ENCODE measurements at regions not wholly inside any gene's neighbourhood (a gene's known extent, or its start where the extent isn't known, plus 50 kb on each side); places are given as distances from the start of the nearest gene placed in this dataset.
"Not testable (repeated sequence)": the region's sequence is repeated elsewhere in the genome, so short reads cannot be mapped to it uniquely, and the experiment has no call there.

DNA sequence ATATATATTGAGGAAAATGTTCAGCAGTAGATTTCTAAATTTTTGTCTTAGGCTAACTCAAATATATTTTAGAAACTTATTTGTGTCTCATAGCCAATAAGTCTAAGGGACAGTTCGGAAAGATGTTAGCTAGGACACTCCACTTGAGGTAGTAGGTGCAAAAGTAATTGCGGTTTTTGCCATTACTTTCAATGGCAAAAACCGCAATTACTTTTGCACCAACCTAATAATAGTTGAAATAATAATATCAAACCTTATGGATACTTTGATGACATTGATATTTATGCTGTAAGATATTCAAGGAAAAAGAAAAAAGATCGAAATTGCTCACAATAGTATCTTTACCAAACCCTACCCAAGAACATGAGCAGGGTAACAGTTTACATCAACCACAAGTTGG is 555.5 kb upstream of the ST8SIA4 start:
- no peak for DNase-seq

DNA sequence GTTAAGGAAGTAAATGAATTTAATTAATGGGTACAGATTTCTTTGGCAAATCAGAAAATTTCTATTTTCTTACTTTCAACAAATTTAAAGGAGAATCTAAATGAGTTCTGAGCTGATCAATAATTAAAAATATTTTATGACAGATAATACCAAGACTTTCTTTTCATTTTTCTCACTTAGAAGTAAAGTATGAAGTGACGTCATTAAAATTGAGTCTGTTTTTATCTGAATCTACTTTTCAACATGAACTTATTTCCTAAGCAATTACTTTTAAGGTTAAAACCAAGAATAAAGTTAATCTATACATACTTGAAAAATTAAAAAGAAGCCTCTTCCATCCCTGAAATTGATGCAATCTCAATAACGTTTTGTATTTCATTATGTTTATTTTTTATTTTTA is 552.8 kb upstream of the ST8SIA4 start:
- no peak for DNase-seq

DNA sequence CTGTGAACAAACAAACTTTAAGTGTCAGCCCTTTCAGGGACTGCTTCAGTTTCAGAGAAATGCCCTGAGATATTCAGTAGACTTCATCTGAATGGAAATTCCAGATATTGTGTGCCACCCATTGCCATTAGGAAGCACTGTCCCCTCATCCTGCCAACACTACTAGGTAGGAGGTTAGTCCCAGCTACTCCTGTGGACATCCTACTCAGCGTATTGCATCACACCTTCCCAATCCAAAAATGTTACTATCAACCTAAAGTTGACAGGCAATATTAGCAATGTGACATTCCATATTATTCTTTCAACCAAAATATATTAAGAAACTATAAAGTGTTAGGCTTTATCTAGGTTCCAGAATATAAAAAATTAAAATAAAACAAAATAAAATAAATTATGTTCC is 552.0 kb upstream of the ST8SIA4 start:
- no peak for DNase-seq

DNA sequence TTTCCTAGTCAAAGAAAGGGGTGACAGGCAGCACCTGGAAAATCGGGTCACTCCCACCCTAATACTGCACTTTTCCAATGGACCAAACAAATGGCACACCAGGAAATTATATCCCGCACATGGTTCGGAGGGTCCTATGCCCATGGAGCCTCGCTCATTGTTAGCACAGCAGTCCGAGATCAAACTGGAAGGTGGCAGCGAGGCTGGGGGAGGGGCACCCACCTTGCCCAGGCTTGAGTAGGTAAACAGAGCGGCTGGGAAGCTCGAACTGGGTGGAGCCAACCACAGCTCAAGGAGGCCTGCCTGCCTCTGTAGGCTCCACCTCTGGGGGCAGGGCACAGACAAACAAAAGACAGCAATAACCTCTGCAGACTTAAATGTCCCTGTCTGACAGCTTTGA is 539.2 kb upstream of the ST8SIA4 start:
- not testable (repeated sequence) for DNase-seq

DNA sequence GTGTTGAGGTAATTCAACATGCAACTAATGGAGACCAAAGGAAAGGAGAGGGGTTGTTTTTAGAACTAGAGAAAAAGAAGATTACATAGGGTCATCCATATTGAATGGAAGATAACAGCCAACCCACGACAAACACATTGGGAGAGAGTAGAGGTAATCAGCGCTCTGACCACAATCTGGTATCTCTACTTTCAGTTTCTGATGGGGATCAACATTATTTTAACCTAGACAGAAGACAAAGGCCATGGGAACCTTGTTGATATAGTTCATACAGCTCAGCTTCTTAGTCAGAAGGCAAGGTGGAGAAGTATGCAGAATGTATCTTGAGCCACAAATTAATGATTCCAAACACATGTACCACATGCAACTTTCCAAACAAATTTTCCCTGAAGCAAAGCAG is 537.1 kb upstream of the ST8SIA4 start:
- no peak for DNase-seq

DNA sequence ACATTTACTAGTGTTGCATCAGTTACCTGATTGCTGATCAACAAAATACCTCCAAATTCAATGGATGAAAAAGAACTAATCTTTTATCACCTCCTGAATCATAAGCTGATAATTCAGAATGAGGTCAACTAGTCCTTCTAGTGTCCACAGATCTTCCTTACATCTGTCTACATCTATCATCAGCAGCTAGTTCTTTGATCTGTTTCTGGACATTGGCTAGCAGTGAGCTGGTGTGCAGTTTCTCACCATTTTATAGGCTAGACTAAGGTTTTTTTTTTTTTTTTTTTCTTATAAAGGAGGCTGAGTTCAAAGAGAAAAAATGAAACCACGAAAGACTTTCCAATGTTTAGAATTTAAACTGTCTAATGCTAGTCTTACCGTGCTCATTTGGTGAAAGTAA is 534.3 kb upstream of the ST8SIA4 start:
- no peak for DNase-seq

DNA sequence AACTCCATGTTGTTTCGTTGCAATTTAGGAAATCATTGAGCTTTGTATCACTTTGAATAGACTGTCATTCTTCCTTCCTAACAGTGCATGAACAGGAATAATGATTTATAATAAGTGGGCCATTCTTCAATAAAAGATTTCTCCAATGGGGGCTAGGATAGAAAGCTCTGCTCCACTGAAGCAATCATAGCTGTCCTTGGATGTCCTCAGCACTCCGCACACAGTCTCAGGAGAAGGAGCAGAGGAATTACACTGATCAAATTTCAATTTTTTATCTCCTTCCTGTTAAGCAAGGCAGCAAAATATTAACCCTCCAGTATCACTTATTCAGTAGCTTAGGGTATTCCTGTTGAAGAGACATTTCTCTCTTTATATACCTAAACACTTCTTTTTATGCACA is 532.7 kb upstream of the ST8SIA4 start:
- DNase-seq, result no peak

DNA sequence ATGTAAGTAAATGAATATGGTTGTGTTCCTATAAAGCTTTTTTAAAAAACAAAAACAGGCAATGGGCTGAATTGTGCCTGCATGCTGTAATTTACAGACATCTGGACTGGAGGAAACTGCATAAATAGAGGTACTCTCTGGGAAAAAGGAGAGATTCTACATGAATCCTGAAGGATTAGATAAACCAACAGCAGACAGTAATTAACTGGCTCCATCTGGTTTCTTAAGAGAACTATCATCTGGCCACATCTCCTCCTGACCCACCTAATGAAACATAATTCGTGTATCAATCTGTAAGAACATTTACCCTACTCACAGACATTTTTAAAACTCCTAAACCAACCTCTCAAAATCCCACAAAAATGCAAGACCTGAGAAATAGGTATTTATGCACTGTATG is 528.1 kb upstream of the ST8SIA4 start:
- DNase-seq, result no peak

DNA sequence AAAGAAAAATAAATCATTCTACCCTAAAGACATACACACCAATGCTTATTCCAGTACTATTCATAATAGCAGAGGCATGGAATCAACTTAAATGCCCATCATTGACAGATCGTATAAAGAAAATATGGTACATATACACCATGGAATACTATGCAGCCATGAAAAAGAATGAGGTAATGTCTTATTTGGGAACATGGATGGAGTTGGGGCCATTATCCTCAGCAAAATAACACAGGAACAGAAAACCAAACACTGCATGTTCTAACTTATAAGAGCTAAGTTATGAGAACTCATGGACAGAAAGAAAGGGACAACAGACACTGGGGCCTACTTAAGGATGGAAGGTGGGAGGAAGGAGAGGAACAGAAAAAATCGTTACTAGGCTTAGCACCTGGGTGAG is 527.5 kb upstream of the ST8SIA4 start:
- no peak for DNase-seq

DNA sequence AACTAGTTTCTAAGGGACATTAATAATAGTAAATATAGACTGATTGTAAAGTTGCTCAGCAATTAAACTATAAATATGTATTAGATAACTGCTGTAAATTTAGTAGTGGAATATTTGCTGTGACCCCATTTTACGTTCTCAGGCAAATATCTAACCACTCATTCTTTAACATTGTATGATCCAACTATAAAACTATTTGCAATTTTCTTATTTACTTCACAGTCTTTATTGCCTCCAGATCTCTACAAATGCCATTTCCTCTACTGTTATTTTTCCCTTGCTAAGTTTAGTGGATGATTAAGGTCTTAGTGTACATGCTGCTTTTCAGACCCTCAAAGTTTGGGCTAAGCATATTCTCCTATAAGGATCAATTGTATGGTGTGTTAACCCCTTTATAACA is 526.2 kb upstream of the ST8SIA4 start:
- no peak for DNase-seq

DNA sequence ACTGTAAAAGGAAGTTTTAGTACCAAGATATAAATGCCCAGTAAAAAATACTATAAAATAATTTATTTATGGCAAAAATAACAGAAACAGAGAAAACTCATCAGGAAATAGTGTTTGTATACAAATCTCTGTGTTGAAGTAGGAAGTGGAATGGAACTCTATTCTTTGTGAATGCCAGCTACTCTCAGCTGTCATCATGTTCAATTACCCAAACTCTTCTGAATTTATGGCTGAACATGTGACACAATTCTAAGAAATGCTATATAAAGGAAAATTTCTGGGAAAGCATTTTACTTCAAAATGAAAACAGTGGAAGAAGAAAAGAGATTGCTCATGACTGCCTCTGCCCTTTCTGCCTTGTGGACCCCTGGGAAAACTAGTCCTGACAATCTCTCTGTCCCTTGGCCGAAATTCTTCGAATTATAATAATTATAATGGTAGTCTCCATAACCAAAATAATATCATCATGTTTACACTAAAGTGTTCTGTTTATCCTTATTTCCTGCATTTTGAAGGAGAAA is 522.3 kb upstream of the ST8SIA4 start:
- DNase-seq, result no peak

DNA sequence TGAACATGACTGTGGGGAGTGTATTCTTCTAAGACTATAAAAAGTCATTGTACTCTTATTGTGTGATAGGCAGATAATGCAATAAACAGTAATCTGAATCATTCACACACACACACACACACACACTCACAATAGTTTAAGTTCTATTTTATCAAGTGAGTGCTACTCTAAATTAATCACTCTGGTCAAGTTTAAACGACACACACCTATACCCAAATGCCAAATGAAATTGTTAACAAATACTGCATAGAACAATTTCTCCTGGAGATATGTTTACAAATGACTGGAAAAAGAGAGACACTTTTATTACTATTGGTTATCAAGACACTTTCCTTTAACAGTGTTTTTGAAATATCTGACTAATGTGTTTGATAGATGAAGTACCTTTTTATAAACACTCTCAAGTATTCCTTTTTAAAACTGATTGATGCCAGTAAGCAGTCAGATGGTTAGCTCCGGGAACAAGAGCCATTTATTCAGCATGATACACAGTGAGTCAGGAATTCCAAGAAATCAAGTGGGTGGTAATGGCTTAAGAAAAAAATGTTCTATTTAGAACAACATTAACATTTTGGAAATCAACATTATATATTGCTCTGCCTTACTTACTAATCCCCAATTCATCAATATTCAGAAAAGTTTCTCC is 521.6 kb upstream of the ST8SIA4 start:
- no peak for DNase-seq

DNA sequence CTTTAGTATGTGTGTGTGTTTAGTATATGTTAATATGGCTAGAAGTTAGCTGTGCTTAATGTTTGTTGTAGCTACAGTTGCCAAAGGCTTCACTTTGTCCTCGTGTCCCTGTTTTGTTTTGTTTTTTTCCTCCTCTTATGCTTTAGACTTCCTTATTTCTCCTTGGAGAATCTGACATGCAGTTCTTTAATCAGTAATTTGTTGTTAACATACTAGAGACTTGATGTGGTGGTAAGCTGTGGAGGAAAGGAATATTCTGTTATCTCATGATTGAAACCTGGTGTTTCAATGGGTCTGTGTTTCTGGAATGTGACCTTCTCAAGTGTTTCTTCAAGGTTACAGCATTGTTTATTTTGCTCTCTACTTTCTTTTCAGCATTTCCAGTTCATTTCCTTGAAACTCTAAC is 515.6 kb upstream of the ST8SIA4 start:
- no peak for DNase-seq

DNA sequence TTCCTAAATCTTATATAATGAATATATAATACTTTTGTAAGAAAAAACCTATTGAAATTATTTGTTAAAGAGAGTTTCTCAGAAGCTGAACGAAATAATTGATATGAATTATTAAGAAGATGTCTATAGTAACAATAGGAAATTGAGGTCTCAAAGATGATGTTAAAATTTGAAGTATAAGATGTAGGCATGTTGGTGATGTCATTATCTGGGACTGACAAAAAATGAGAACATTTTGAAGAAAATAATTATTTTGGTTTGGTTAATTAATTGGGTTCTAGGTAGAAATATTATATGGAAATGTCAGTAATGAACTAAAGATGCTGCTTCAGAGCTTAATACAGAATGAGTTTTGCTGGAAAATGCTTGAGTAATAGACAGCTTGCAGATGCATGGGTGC is 501.4 kb upstream of the ST8SIA4 start:
- no peak for DNase-seq

DNA sequence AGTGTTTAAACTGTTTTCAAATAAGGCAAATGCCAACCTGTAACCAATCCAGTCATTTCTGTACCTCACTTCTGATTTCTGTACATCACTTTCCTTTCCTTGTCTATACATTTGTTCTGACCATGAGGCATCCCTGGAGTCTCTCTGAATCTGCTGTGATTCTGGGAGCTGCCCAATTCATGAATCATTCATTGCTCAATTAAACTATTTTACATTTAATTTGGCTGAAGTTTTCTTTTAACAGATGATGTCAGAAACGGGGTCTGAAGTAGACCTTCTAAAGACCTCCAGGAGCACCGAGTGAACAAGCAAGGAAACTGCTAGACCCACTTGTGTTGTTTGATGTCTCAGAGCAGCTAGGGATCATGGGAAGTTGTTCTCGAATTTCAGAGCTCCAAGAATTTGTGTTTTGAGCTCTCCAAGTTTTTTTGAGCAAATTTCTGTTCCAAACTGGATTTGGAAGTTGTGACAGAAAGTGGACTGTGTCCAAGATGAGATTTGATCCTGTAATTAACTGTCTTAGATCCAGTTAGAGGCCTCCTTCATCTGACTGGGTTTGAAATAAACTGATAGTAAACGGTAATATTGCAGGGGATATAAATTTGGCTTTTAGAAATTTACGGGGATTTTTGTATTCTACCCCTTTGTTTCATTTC is 490.8 kb upstream of the ST8SIA4 start:
- DNase-seq, result no peak

DNA sequence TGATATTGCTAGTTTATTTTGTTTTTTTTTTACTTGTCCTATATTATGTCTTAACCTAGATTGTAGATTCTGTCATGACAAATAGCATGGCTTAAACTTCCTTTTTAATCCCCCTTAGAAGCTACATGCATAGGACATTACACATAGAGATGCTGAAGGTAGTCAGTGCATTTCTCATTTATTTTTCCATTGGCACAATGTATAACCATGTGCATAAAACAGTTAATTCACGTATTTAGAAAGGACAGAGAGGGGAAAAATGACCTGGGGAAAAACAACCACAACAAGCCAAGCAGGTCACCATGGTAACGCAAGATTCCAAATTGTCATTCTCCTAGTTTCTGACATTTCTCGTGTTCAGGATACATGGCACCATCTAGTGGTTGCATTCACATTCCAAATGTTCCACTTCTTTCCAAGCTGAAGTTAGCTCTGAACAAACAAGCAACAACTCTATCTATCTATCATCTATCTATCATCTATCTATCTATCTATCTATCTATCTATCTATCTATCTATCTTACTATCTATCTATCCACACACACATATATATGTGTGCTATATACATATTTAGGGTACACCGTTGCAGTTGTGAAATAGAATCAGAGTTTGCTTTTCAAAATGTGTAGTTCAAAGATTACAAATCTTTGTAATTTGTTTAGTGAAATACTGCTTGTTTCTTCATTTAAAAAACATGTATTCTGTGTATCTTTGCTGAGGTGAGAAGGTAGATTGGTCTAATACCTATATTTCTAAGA is 487.2 kb upstream of the ST8SIA4 start:
- peak; percentile 13 for DNase-seq

DNA sequence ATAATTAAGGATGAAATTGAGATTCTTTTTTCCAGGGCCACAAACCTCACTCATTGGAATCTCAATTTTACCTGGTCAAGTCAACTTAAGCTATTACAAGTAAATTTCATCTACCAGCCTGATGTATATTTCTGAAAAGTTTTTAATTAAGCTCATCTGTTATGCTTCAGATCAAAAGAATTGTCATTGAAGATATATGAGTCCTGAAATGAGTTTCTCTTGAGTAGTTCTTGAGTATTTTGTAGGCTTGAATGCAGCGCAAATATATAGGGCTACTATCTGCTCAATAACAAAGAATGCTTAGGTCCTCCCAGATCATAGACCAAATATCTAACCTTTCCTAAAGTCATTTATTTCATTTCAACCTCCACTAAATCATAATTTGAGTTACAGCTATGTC is 482.2 kb upstream of the ST8SIA4 start:
- DNase-seq, result no peak

DNA sequence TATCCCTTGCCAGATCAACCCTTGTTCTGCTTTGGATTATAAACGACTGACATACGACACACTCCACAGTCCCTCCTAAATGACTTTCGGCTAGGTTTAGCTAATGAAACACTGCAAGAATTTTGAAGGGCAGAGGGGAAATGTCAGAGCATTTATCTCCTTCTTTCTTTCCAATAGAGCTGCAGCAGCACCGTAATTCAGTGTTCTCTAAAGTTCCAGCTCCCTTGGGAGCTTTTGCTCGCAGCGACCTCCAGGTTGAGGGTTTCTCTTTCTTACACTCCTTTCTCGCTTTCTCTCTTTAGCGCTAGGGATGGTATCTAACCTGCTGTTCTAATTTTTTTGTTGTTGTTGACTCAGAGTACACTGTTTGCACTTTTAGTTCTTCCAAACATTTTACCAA is 467.1 kb upstream of the ST8SIA4 start:
- DNase-seq, result no peak

DNA sequence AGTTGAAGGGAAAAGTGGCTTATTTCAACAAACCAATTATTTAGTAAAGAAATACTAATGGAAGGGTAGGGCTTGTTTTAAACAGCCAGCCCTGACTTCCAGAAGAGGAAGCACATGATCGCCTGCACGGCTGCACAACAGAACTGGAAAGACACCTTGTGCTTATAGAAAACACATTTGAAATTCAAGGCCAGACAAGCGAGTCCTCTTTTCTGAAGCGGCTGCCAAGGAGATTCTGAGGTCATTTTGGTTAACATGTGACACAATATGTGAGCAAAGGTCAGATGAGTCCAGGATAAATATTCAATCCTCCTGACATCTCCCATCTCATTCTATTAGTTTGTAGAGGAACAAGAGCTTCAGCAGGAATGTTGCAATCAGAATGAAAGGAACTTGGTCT is 461.4 kb upstream of the ST8SIA4 start:
- DNase-seq, result no peak

DNA sequence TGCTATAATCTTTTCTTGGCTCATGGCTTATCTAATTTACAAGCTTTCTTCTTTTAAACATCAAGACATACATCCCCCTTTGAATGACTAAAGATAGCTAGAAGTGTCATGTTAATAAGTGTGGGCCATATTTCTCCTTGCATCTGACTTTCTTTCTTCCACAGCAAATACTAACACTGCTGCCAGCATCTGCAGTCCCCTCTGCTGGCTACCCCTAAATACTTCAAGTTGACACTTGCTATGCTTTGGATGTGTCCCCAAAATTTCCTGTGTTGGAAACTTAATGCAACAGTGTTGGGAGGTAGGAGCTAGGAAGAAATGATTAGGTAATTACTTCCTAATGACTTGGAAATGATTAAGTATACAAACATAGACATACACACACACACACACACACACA is 459.0 kb upstream of the ST8SIA4 start:
- no peak for DNase-seq

DNA sequence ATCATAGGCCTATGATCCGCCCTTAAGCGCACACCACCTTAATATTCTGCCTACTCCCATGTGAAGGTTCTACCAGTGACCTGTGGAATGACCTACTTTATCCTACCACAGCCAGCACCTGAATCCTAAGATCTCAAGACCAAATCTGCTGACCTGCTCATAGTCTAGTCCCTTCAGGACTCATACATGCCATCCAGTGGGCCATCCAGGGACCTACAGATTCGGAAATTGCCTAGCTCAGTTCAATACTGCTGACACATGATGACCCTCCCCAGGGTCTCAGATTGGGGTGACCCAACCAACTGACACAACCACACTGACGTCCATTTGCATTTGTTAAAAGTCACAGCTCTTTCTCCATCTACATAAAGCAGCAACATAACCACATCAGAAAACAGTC is 443.8 kb upstream of the ST8SIA4 start:
- DNase-seq, result no peak

DNA sequence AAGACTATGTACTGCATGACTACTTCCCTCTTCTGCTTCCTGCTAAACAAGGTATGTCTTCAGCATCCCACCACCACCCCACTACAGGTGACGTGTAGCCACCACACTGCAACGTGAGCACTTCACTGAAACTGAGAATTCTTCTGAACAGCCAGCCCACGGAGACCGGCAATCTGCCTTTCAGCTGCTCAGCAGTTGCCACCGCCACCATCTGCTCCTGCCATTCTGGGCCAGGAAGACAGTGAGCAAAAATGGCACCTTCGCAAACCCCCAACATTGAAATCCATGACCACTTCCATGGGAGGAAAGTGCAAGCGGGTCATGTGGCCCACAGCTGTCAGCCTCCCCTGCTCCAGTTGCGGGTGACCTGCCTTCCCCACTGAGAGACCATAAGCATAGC is 443.4 kb upstream of the ST8SIA4 start:
- DNase-seq, result no peak

DNA sequence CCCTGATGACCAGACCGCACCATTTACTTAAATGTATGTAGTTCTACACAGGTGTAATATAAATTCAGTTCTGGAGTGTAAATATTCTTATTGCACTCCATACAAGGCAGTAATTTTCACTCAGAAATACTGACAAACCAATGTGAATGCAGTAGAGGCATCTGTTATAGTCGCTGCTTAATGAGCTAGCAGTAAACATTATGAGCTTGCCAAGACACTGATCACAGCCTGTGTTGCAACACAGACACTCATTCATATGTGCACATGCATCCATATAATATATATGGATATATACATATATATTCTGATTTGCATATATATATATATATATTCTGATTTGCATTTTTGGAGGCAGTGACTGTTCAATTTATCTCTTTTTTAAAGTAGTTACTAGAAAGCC is 435.1 kb upstream of the ST8SIA4 start:
- DNase-seq, result no peak

DNA sequence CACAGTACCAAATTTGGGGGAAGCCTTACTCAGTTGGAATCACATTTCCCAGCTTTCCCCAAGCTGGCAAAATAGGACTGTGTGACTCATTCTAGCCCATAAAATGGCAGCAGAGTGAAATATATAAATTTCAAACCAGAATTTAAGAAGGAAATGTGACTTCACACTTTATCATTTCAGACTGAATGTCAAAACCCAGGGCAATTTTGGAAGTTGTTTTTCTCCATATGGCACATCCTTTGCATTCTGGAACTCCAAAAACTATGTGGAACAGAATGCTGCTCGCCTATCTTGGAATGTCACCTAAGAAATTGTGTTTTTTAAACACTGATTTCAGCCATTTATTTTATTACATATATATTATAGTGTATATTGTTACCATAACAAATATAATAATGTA is 424.7 kb upstream of the ST8SIA4 start:
- DNase-seq, result no peak

Measured in NCI-H1092 treated with DMSO at 0.1 percent for 48 hours (cell line).